GM06990 (cell line): ENCODE measurements at regions not wholly inside any gene's neighbourhood (a gene's known extent, or its start where the extent isn't known, plus 50 kb on each side); places are given as distances from the start of the nearest gene placed in this dataset.

Experiments used
- DNase-seq: peaks from one replicate; pipeline ENCODE4 v3.0.0-alpha.2; 2011; ENCODE audit not compliant: insufficient read length; ENCODE audit errors: extremely low read depth
- H3K27me3 ChIP-seq: replicated peaks from 2 replicates; pipeline ENCODE4 v1.6.0; 2011; ENCODE audit warnings: low read length; ENCODE audit not compliant: control insufficient read depth, insufficient read depth
- H3K36me3 ChIP-seq: 2 replicates; pipeline ENCODE4 v1.5.1; 2011; ENCODE audit warnings: low read length; ENCODE audit not compliant: control insufficient read depth, insufficient read depth
- H3K4me3 ChIP-seq: replicated peaks from 2 replicates; pipeline ENCODE4 v1.5.1; 2011; ENCODE audit warnings: low read depth, mild to moderate bottlenecking, control low read depth, low read length
- CTCF ChIP-seq: IDR thresholded peaks from 2 replicates; pipeline ENCODE4 v1.5.1; 2011; ENCODE audit warnings: low read length, control low read depth, mild to moderate bottlenecking, inconsistent platforms; ENCODE audit not compliant: insufficient read depth, poor library complexity, severe bottlenecking

DNA sequence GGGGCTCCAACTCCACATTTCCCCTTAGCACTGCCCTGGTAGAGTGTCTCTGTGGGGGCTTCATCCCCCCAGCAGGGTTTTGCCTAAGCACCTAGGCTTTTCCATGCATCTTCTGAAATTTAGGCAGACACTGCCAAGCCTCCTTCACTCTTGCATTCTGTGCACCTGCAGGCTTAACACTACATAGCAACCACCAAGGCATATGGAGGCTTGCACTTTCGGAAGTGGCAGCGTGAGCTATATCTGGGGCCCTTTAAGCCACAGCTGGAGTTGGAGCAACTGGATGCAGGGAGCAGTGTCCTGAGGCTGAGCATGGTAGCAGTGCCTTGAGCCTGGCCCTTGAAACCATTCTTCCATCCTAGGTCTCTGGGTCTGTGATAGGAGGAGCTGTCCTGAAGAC, 214.8 kb upstream of the RPL34 start:
- Histone ChIP-seq H3K27me3 (no peaks in the 10 kb centered on the region), H3K4me3 (no peak overlapping the region), H3K36me3 (no peaks in the 10 kb centered on the region)
- no peak for DNase-seq
- no peak for TF ChIP-seq CTCF

GRCh38 chr4:108400309-108400708, 220.1 kb upstream of the RPL34 start:
- no peak for TF ChIP-seq CTCF
- H3K27me3 ChIP-seq, result no peaks in the 10 kb centered on the region
- no peak overlapping the region for H3K4me3 ChIP-seq
- no peaks in the 10 kb centered on the region for H3K36me3 ChIP-seq
- DNase-seq, result no peak

- no peaks in the 10 kb centered on the region for H3K36me3 ChIP-seq
- no peak overlapping the region for H3K4me3 ChIP-seq
- DNase-seq, result no peak
- no peak for TF ChIP-seq CTCF
- no peaks in the 10 kb centered on the region for H3K27me3 ChIP-seq
Observed at GRCh38 chr4:108399610-108400265, 220.6 kb upstream of the RPL34 start.

DNA sequence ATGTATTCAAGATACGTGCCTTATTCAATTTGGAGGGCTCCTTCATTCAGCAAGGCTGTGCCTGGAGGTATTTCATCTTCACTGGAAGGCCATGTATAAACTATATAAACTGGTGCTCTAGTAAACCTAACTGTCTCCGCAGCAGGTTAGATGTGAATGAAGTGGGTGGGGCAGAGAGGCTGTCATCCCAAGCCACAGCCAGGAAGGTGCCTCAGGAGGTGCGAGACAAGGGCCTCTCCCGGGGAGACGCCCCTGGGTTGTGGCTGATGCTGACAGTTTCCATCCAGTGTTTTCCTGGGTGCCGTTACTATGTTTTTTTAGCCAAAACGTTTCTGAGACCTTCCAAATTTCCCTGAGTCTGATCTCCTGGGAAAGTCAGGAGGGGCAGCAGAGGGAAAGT, 221.5 kb upstream of the RPL34 start:
- TF ChIP-seq CTCF, result no peak
- no peaks in the 10 kb centered on the region for H3K36me3 ChIP-seq
- H3K27me3 ChIP-seq, result no peaks in the 10 kb centered on the region
- no peak overlapping the region for H3K4me3 ChIP-seq
- DNase-seq, result no peak

- Histone ChIP-seq H3K4me3 (no peak overlapping the region), H3K27me3 (no peaks in the 10 kb centered on the region), H3K36me3 (no peaks in the 10 kb centered on the region)
- no peak for DNase-seq
- no peak for TF ChIP-seq CTCF
Observed at GRCh38 chr4:108398316-108398715, 222.1 kb upstream of the RPL34 start.

DNA sequence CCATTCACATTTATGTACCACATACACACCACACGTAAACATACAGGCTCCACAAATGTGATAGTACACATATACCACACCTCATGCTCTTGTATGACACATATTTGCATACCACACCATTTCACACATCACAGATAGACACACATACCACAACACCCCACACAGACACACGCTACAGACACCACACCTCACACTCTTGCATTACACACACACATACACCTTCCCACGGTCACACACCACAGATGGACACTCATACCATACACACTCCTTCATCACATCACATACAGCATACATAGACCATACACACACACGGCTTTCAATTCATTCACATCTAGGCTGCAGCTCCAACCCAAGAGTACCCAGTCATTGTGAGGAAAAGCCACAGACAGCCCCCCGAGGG, 222.5 kb upstream of the RPL34 start:
- Histone ChIP-seq H3K4me3 (no peak overlapping the region), H3K36me3 (no peaks in the 10 kb centered on the region), H3K27me3 (no peaks in the 10 kb centered on the region)
- no peak for DNase-seq
- no peak for TF ChIP-seq CTCF
